IPS DF 19.7 (cell line): ENCODE measurements at regions not wholly inside any gene's neighbourhood (a gene's known extent, or its start where the extent isn't known, plus 50 kb on each side); places are given as distances from the start of the nearest gene placed in this dataset.

ENCODE experiments used
- DNase-seq: peaks from one replicate; pipeline ENCODE4 v3.0.0-alpha.2; 2013; ENCODE audit warnings: low read depth, low spot score

DNA sequence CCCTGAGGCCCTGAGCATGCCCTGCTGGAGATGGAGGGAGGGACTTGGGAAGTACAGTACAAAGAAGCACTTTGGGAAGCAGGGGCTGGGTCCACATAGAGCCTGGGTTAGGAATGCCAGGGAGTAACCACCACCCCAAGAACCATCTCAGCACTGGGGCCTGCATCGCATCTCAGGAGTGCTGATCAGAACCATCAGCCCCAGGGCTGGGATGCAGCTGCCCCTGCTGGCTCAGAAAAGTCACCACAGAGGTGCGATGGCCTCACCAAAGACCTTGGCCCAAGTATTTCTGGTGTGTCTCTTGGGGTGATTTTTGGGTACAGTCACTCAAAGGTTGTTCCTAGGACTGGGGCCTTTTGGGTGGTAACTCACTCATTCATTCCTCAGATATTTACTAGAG lies 236.8 kb upstream of the MVB12B start:
- no peak for DNase-seq

DNA sequence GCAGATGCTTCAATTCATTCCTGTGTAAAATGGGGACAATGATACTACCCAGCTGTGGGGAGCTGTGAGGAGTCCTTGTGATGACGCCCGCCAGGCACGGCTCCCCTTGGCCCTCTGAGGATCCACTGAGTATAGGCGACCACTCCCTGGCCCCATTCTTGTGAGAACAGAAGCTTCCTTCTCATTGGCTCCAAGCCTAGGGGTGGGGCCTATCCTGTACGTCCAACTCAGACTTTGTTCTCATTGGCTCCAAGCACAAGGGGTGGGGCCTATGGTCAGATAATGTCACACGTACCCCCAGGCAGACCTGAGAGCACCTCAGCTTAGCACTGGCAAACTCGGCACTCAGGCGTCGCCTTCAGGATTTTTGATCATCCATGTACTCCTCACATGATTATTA lies 232.9 kb upstream of the MVB12B start:
- no peak for DNase-seq

DNA sequence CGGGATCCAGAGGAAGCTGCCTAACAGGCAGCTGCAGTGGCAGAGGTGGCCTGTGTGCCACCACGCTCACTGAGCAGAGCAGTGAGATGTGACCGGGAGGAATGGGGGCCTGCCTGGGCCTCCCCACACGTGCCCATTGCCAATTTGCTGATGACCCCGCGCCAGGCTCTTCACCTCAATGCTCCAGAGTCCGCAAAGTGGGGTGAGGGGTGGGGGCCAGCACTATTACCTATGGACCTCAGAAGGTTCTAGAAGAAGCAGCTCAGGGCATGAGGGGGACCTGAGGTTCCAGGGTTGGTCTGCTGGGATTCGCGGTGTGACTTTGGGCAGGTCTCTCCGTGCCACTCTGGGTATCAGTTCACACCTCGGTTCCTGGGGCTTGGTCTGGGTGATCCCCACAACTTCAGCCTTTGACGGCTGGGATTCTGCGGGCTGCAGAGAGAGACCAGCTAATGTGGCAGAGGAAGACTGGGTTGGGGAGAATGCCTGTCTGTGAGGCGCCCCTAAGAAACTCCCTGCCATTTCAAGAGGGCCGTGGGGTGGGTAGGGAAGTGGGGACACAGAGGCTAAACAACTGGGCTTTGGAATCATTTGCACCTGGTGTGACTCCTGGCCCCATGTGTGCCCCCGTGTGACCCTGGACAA lies 231.0 kb upstream of the MVB12B start:
- no peak for DNase-seq

DNA sequence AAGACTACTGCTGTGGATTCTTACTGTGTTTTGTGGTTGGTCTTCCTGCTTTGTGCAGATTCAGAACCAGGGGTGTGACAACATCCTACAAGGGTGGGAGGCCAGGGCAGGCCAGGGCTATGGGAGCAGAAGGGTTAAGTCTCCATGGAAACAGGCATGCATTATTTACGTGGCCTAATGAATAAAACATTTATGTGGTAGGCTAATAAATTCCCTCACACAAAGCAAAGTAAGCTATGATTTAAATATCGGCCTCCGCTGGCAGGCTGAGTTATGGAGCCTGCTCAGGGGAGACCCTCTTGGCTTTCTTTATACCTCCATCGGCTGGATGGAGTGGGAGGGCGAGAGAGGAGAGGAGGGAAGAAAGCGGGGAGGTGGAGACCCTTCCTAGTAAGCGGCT lies 230.3 kb upstream of the MVB12B start:
- no peak for DNase-seq

DNA sequence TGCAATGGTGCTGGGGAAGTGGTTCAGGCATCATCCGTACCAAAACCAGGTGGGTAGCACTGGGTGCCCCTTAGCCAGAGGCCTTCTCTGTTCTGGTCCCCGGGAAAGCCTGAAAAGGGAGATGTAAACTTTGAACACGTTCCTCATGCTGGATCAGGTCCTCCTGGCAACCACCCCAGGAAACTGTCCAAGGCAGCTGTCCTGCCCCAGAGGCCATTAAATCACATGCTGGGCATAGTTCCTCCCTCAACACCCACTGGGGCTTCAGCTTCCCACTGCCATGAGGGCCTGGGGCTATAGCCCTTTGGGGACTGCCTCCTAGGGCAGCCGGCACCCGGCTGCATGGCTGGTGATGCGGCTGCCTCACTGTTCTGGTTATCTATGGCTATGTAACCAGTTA lies 228.9 kb upstream of the MVB12B start:
- DNase-seq, result no peak

DNA sequence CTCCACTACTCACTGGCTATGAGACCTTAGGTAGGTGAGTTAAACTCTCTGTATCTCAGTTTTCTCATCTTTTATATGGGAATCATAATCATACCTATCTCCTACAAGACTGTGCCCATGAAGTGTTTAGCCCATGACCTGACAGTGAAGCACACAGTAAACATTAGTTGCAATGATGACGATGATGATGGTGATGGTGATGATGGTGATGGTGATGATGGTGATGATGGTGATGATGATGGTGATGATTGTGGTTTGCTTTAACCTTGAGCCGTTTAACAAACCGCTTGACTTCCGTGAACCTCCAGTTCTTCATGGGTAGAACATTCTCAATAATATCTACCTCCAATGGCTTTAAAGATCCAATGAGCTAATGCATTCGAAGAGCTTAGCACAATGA lies 220.2 kb upstream of the MVB12B start:
- DNase-seq, result no peak

DNA sequence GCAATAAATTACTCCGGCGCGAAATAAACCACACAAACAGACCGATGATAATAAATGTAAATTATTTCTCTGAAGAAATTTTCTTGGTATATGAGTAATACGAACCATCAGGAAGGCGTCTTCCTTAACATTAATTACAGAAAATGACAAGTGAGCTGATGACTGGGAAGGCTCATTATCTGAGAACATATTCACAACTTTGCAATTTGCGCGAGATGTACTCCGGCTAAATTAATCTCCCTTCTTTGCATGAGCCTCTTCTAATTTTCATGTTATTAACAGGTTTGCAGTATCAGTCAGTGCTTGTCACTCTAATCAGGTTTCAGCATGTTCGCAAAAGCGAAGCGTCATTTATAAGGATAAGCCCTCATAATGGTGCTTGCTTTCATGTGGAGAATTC lies 218.9 kb upstream of the MVB12B start:
- DNase-seq, result no peak

DNA sequence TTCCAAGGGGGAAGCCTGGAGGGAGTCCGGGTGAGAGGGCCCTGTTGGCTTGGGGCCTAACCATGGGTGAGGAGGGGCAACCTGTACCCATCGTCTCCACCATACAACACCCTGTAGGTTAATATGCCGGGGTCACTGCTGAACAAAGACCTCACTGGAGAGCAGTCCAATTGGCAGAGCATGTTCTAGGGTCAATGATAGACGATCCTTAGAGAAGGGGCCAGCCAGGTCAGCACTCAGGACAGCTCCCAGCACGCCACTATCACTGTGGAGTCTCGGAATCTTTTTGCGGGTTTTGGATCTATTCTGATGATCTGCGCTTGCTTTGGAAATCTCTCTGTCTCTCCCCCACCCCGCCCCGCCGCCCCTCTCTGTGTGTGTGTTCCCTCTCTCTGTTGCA lies 218.4 kb upstream of the MVB12B start:
- no peak for DNase-seq

DNA sequence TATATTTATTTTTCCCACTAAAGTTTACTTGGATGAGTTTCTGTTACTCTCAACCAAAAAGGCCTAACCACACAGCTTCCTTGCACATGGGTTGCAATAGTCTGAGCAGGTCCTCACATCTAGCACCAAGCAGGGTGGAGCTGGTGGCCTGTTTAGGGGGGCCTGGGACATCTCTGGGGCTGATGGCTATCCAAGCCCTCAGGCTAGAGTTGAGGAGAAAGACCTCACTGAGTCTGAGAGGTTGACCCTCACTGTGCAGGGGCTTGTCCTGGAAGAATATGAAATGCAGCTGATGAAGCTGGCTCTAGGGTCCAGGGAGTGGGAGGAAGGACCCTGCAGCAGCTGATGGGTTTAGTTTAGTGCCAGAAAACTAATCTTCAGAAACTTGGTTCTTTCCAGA lies 217.1 kb upstream of the MVB12B start:
- DNase-seq, result no peak

DNA sequence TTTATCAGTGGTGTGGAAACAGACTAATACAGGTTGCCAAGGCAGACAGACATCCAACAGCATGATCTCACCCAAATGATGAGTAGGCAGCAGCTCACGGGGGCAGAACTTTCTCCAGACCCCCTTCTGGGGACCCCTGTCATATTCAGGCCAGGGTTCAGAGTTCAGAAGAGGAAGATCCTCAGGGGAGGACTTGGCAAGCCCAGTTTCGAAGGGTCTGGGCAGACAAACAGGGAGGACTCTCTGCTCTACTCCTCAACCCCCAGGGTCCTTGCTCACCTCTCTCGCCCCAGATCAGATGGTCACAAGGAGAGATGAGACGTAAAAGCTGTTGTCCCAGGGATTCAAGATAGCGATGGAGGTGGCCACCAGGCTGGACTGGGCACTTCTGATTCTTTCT lies 215.1 kb upstream of the MVB12B start:
- DNase-seq, result no peak

DNA sequence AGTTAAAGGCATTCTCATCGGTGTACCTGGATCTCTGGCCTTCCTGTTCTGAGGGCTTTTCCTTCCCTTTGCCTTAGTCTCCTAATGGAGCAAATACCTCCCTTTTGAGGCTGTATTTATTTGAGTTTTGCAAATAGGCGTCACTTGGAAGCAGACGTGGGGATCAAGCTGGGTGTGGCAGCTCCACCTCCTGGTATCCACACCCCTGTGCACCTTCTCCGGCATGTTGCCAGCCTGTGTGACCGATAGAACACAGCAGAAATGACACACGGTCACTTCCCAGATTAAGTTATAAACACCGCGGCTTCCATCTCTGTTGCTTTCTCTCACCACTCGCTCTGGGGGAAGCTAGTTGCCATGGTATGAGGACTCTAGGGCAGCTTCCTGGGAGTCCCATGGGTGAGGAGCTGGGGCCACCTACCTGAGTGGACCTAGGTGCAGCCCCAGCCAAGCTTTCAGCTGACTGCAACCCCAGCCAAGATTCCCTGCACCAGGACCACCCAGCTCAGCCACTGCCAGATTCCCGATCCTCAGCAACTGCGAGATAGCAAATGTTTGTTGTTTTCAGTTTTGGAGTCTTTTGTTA lies 214.4 kb upstream of the MVB12B start:
- no peak for DNase-seq

DNA sequence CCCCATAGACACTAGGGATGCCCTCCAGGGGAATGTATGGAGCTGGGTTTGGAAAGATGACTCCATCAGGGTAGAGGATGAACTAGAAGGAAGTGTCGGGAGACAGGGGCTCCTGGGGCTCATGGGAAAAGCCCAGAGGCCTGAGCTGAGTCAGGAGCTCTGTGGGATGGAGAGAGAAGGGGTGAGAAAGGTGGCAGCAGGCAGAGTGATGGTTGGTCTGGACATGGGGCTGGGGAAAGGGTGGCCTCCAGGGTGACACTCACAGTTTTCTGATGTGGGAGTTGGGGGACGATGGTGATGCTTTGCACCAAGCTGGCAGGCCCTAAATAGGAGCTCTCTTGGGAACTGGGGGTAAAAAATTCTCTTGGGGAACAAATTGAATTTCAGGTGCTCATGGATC lies 213.5 kb upstream of the MVB12B start:
- no peak for DNase-seq

DNA sequence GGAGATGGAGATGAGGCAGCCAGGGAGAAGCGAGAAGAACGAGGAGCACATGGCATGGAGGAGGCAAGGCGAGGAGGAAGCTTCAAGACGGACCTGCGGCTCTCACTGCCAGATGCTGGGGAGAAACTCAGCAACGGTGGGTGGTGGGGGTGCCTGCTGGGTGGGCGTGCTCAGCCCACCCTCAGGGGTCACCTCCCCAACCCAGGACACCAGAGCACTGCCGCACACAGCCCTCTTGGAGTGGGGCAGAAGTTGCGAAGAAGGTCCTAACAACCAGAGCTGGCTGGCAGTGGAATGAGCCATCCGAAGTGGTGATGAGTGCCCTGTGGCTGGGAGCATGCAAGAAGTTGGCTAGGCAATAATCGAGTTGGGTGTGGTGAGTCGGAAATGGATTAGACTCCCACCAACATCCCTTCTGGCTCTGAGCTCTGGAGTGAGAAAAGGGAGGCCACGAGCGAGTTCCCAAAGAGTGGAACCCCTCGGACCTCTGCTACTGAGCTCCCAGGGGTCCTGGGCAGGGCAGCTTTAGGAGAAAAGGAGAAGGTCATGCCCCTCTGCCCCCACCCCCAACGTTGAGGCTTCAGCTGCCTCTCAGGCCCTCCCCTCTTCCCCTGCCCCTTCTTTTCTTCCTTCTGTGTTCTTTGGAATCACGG lies 212.7 kb upstream of the MVB12B start:
- DNase-seq, result no peak

DNA sequence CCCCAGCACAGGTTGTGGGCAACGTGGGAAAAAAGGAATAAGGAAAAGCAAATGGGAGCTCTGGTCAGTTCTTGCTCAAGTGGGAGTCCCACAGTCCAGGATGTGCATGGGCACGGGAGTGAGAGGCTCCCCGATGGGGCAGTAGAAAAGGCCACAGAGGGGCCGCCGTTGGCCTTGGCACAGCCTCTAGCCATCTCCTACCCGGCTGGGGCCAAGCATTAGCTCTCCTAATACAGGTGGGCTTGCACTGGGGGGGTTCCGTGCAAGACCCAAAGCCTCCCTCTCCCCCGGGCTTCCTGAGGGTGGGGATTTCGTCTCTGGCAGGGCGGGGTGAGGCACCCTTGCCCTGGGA lies 212.2 kb upstream of the MVB12B start:
- DNase-seq, result no peak

DNA sequence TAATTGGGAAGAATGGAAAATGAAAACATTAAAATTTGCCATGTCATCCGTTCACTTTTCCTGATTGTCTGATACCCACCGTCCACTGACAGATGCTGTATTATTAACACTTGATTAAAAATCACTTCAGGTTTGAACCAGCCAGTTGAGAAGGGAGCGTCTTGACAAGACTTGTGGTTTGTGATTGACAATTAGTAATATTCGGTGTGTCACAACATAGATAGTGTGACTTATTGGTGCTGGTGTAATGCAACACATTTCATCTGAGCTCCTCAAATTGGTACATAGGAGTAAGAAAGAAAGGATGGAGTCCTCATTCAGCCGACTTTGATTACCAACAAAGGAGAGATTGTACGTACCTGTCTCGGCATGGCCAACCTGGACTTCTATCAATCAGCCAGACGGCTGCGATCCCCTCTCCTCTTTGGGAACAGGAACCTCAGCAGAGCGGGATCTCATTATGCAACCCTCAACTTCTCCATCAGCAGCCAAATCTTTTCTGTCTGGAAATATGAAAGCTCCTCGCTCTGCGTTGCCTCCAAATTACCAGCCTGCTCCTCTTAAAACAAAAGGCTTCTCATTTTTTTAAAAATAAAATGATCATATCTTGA lies 211.7 kb upstream of the MVB12B start:
- DNase-seq, result no peak

DNA sequence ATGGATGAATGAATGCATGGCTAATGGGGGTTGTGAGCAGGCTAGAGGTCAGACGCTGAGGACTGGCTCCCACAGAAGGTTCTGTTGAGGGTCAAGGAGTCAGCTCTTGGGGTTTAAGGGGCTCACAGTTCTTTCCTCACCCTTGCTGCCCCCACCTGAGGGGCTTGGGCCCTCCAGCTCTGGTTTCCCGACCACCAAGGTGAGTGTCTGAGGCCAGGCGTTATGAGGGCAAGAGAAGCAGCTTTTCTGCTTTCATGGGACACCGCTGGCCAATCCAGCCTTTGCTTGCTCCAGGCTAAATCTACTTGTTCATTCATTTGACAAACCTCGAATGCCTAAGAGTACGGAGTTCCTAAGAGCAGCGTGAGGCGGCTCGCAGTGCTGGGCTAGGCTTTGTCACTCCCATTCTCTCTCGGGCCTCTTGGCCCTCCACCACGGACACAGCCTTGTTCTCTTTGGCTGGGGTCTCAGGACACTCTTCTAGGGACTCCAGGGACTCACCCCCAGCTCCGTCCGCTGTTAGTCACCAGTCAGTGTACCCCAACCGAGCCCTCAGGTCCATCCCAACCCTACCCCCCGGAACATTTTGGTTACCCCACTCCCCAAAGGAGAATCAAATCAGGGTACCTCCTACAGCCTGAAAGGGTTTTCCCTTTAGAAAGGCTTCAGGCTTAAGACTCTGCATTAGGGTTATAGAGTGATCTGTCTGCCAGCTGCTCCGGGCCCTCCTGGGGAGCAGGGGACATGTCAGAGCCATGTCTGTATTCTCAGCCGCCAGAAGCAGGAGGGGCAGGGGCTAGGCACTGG lies 210.1 kb upstream of the MVB12B start:
- no peak for DNase-seq

DNA sequence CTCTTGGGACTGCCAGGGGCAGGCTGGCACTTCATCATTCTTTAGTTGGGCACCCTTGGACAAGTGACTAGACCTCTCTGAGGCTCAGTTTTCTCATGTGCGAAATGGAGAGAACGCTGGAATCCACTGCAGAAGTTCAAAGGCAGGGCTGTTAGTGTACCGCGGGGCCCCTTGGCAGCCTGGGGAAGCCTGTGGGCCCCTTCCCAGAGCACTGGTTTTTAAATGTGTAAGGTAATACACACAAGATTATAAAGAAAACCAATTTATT lies 209.5 kb upstream of the MVB12B start:
- DNase-seq, result no peak

DNA sequence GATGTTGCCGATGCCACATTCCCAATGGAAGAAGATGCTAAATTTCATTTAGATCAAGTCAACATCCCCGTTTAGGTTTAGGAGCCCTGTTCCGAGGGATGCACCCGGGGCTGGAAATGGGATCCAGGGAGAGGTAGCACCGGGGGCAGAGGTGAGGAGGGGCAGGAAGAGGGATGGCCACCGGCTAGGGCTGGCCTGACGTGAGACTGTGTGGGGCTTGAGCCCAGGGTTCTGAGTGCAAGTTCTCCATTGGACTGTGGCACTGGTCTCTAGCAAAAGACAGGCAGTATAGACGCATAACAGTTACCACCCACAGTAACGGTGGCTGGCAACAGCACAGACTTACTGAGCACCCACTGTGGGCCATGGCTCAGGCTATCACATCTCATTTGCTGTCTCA lies 209.0 kb upstream of the MVB12B start:
- DNase-seq, result no peak

DNA sequence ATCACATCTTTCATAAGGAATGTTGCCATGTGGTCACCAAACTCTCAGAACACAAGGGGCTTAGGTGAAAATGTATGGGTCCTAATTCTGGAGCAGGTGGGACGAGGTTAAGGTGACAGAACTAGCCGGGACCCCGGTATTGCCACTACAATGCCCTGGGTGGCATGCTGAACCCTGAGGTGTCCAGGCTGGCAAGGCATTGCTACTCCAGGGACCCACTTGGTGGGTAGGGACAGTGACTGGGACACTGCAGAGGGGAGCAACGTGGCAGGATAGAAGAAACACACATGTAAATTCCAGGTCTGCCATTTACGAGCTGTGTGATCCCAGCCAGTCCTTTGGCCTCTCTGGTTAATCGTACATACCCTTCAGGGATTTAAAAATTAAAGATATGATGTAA lies 206.9 kb upstream of the MVB12B start:
- no peak for DNase-seq

DNA sequence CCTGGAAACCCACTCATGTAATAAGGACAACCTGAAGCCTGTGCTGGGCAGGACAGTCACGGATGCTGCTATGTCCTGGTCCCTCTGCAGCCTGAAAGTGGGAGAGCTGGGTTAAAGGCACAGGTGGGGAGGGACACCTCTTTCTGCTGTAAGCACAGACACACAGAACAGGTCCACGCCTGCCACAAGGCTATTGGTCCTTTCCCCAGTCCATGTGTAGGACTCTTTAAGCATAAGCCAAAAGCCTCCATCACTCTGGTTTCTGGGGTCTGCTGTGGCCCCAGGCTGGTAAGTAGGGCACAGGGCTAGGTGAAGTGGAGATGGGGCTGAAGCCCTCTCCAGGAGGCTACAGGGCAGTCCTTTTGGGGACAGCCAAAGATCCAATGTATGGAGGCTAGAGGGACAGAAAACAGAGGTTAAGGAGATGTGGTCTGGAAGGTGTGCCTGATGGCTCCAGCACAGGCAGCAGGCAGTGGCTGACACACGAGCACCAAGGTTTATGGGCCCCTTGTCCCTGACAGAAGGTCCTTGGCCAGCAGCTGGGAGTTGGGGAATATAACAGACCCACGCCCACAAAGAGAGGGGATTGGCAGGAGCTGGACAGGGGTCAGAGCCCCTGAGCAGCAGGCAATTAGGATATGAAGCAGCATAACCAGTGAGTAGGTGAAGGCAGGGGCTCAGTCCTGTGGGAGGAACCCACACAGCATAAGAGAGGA lies 203.6 kb upstream of the MVB12B start:
- no peak for DNase-seq

DNA sequence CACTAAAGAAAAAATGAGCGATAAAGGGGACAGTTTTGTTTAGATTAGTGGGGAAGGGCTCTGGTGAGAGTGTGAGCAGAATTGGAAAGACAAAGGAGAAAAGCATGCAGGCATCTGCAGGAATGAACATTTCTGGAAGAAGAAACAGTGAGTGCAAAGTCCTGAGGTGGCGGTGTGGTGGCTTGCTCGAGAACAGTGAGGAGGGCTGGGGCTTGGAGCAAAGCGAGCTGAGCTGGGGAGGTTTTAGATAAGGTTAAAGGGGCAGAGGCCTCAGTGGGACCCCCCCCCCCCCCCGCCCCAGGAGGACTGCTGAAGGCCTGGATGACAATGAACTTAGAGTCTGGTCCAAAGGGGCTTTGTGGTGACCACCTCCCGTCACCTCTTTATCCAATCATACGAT lies 202.7 kb upstream of the MVB12B start:
- DNase-seq, result no peak

DNA sequence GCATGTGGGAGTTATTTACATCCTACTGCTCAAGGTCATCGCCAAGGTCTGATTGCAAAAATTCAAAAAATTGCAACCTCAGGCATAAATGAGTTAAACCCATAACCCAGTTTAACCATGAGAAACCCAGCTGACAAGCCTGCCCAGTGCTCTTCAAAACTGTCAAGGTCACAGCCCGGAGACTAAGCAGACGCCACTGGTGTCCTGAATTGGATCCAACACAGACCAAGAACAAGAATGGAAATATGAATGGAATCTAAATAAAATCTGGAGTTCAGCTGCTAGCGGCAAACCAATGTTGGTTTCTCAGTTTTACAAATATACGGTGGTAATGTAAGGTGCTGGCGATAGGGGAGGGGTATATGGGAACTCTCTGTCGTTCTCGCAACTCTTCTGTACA lies 201.5 kb upstream of the MVB12B start:
- DNase-seq, result no peak
